ENCODE measurements at regions not wholly inside any gene's neighbourhood (a gene's known extent, or its start where the extent isn't known, plus 50 kb on each side); places are given as distances from the start of the nearest gene placed in this dataset.

DNA sequence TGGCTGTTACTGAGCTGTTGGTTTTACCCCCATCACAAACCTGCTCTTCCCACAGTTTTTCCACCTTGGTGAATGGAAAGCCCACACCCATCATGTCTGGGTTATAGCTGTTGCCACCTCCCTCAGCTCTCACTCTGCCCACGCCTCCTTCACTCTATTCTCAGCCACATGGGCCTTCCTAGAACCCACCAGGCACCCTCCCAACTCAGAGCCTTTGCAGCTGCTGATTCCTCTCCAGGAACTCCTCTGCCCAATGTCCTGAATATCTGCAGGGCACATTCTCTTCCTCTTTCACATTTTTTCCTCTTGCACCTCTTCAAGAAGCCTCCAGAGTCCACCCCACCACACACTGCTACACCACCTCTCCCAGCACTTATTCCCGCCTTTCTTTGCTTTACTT lies 177.4 kb downstream of the TBXT start:
- TF ChIP-seq, protein P1, sequence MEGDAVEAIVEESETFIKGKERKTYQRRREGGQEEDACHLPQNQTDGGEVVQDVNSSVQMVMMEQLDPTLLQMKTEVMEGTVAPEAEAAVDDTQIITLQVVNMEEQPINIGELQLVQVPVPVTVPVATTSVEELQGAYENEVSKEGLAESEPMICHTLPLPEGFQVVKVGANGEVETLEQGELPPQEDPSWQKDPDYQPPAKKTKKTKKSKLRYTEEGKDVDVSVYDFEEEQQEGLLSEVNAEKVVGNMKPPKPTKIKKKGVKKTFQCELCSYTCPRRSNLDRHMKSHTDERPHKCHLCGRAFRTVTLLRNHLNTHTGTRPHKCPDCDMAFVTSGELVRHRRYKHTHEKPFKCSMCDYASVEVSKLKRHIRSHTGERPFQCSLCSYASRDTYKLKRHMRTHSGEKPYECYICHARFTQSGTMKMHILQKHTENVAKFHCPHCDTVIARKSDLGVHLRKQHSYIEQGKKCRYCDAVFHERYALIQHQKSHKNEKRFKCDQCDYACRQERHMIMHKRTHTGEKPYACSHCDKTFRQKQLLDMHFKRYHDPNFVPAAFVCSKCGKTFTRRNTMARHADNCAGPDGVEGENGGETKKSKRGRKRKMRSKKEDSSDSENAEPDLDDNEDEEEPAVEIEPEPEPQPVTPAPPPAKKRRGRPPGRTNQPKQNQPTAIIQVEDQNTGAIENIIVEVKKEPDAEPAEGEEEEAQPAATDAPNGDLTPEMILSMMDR (IDR thresholded peaks at IDR 0.05; ENCODE audit: poor library complexity), result no peak
- TF ChIP-seq EZH2 (IDR thresholded peaks at IDR 0.05; ENCODE audit: borderline replicate concordance), result no peak

All from hepatocyte (in vitro differentiated cells).